ENCODE measurements at regions not wholly inside any gene's neighbourhood (a gene's known extent, or its start where the extent isn't known, plus 50 kb on each side); places are given as distances from the start of the nearest gene placed in this dataset.
"Not testable (repeated sequence)": the region's sequence is repeated elsewhere in the genome, so short reads cannot be mapped to it uniquely, and the experiment has no call there.

DNA sequence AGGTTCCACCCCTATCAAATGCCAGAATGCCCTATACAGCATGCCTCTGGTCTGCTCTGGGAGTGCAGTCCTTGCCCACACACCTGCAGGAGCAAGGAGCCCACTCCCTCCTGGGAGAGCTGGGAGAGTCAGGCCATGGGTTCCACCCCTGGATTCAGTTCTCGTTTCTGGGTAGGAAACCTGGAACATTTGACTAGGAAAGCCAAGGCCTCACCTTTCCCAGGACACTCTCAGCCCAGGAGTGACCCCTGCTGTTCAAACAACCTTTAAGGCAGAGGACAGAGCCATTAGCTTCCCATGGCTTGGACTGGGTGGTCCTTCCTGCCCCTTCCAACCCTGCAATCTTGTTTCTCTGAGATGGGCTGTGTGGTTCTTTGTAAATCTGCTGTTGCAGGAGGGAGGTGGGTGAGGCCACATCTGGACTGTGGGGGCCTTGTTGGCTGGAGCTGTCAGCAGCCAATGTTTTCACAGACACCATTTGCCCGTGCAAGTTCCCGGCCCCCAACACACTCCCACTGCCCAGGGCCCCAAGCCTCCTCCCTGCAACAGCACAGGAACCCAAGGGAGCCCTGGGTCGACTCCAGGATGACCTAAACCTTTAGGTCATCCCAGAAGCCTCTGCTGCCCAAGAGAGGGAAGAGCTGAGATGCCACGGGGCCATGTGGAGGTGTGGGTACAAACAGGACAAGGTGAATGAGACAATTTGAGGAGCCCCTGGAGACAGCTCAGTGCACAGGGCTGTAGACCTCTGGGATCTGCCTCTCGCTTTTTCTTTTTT is 104.4 kb downstream of the PJA1 start:
- no peak for DNase-seq

DNA sequence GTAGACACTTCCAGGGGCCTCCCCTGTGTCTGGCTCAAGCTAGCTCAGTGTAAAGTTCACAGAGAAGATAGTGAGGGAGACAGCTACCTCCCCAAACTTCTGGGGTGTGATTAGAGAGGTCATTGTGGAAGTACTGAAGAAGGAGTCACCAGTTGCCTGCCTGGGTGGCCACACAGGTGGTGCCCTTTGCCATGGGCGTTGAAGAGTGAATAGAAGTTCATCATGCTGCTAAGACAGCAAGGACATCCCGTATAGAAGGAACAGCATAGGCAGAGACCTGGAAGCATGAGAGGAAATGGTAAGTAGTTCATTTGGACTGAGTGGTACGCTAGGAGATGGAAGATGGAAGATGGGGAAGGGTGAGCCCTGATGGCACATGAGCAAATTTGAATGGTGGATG is 110.1 kb downstream of the PJA1 start:
- DNase-seq: no peak

DNA sequence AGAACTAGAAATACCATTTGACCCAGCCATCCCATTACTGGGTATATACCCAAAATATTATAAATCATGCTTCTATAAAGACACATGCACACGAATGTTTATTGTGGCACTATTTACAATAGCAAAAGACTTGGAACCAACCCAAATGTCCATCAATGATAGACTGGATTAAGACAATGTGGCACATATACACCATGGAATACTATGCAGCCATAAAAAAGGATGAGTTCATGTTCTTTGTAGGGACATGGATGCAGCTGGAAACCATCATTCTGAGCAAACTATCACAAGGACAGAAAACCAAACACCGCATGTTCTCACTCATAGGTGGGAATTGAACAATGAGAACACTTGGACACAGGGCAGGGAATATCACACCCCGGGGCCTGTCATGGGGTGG is 110.8 kb downstream of the PJA1 start:
- DNase-seq: not testable (repeated sequence)

GRCh38 chrX:69051901-69052300 is 113.4 kb downstream of the PJA1 start:
- DNase-seq: no peak

- no peak for DNase-seq
Observed at GRCh38 chrX:69050051-69050765, 115.0 kb downstream of the PJA1 start.

- DNase-seq: no peak
Observed at GRCh38 chrX:69046996-69047490, 118.2 kb downstream of the PJA1 start.

DNA sequence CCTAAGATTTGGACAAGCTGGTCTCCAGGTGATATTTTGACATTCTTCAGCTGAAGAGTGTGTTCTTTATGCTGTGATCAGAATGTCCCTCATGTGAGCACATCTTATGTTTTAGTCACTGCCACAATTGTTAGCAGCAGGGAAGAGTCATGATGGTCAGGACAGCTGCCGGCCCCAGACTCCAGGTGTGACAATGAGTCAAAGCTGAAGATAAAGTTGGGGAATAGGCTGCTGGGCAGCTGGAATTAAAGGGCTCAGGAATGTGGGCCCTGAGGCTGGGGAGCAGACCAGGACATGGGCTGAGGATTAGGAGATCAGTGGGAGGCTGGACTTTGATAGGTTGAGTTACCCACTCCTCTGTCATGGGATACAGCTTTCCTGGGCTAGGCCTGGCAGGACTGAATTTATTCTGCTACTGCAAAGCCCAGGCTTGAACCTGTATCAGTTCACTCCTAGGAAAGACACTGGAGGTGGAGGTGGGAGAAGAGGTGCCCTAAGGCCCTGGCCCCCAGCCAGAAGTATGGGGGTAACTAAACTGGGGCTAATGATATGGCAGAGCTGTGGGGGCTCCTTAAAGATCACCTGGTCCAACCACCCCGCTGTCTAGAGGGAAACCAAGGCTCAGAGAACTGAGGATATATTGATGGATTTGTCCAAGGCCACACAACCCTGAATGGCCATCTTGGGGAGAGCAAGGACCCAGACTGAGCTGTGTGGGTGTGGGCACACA is 119.5 kb downstream of the PJA1 start:
- DNase-seq: no peak

DNA sequence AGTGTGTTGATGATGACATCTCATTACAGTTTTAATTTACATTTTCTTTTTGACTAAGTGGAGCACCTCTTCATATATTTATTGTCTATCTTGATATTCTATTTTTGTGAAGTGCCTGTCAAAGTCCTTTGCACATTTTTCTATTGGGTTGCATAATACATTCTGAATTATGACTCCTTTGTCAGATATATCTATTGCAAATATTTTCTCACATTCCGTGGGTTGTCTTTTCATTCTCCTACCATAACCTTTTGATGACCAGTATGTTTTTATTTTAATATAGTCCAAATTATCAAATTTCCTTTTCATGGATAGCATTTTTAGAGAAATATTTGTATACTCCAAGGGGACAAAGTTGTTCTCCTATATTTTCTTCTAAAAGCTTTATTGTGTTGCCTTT is 126.4 kb downstream of the PJA1 start:
- DNase-seq: no peak

DNA sequence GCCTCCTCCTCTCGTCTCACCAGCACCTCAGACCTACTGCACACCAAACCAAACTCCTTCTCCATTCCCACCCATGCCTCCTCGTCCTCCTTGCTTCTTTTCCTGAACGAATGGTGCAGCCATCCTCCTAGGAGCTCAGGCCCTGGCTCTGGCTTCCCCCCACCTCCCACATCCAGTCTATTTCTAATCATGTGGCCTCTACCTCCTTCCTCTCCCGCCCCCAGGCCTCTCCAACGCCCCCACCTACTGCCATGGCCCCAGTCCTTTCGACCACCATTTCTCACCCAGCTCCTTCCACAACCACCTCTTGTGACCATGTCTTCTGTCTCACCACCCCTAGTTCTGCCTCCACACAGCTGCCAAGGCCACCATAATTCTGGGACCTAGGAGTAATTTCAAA is 127.1 kb downstream of the PJA1 start:
- no peak for DNase-seq

DNA sequence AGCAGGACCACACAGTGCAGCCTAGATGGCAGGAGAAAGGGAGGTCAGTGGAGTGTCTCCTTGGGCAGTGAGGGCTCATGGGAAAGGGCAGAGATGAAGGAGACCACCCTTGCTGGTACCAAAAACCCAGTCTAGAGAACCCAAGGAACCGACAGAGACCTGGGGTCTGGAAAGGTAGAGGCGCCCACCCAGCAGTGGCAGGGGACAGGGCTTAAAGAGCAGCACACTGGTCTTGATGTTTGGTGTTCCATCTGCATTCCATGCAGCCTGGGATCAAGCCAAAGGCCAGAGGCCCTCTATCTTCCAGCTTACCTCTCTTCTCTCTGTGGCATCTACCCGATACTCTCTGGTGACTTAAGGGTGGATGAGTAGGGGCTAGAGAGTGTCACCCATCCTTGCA is 127.5 kb downstream of the PJA1 start:
- no peak for DNase-seq

DNA sequence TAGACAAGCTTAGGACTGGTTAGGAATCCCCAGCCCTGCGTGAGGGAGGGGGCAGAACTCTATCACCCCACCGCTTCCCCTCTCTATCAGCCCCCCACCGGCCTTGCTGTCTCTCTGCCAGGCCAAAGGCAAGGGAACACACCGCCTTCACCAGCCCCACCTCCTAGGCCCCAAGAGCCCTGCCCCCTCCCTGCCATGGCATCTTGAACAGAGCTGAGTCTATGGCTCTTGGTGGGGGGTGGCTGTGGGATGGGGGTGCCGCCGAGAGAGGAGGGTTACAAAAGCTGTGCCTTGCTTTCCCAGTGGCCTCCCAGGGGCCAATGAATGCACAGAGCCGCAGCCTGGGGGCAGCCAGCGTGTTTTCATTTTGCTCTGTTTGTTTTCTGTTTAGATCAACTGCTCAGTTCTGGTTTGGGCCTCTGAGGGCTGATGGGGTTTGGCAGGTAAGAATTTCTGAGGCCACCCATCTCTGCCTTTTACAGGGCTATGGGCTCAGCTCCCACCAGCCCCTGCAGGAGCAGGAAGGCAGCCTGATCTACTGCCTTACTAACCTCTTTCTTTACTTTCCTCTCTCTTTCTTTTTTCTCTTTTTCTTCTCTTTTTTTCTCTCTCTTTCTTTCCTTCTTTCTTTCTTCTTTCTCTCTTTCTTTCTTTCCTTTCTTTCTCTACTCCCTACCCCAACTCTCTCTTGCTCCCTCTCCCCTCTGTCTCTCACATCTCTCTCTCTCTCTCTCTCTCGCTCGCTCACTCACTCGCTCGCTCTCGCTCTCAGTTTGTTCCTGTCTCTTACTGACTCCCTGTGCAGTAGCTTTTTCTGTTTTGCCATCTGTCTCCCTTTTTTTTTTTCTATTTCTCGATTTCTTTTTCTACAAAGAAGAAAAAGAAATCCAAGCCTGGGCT is 128.3 kb downstream of the PJA1 start:
- no peak for DNase-seq

DNA sequence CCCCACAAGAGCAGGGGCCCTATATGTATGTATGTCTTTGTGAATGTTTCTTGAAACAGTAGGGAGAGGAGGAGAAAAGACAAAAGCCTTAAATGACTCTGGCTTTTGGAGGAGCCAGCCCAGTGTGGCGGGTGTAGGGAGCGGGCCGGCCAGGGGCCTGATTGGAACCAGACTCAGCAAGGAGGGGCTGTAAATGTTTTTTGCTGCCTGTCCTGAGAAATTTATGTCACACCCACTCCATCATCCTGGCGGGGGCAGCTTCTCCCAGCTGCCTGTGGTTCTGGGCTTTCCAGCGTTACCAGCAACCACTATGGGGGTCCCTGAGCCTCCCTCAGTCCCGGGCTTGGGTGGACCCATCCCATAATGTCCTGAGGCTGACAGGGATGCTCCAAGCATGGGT is 130.8 kb downstream of the PJA1 start:
- DNase-seq: no peak

DNA sequence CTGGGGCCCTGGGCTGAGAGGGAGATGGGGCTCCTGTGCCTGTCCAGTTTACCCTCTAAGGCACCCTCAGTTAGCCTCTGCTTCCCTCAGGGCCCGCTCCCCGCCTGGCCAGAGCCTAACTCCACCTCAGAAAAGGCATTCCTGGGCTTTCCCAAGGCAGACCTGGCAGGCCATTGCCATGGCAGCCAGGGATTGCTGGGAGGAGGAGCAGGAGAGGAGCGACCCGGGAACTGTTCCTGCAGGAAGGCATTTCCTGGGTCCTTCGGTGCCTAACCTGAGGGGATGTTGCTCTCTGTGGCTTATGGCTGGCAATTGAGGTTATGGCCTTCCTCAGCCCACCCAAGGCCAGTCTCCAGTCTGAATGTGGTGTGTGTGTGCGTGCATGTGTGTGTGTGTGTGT is 131.3 kb downstream of the PJA1 start:
- no peak for DNase-seq

- DNase-seq: no peak
Observed at GRCh38 chrX:69032601-69033000, 132.7 kb downstream of the PJA1 start.

GRCh38 chrX:69031971-69032391 is 133.3 kb downstream of the PJA1 start:
- DNase-seq: no peak

GRCh38 chrX:69031181-69031580 is 134.1 kb downstream of the PJA1 start:
- DNase-seq: no peak

- no peak for DNase-seq
Observed at GRCh38 chrX:69029771-69030170, 135.5 kb downstream of the PJA1 start.

- no peak for DNase-seq
Observed at GRCh38 chrX:69028761-69029120, 136.5 kb downstream of the PJA1 start.

- no peak for DNase-seq
Observed at GRCh38 chrX:69028006-69028760, 137.1 kb downstream of the PJA1 start.

DNA sequence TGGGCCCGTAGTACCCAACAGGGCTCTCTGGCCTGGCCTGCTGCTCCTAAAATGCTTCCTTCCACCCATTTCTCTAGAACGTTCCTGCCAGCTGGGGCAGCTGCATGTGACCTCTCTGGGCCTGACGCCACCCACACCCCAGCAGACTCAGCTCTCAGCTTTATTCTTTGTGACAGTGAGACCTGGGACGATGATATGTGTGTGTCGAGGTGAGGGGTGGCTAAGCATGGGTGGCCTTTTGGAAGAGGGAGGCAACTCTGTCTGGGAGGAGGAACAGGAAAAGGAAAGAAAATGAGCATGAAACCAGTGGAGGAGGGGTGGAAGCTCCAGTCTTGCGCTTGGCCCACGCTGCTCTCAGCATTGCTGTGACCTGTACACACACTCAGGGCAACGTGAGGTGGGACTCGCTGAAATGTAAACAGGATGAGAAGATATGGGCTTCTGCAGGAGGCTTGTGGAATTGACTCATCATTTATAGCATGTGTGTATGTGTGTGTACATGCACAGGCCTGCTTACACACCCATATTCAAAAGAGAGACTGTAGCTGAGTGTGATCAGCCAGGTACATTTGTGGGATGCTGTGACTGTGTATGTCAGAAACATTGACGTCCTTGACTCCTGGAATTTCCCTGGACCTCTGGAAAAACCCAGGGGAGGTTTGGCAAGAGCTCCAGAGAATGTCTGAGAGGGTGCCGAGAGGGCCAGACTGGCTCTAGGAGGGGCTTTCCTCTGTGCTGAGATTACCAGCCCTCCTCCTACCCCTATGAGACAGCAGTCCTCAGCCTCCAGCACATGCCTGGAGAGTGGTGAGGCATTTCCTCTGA is 137.9 kb downstream of the PJA1 start:
- no peak for DNase-seq

GRCh38 chrX:69025802-69026301 is 139.4 kb downstream of the PJA1 start:
- no peak for DNase-seq
